ENCODE measurements at regions not wholly inside any gene's neighbourhood (a gene's known extent, or its start where the extent isn't known, plus 50 kb on each side); places are given as distances from the start of the nearest gene placed in this dataset.
"Not testable (repeated sequence)": the region's sequence is repeated elsewhere in the genome, so short reads cannot be mapped to it uniquely, and the experiment has no call there.

DNA sequence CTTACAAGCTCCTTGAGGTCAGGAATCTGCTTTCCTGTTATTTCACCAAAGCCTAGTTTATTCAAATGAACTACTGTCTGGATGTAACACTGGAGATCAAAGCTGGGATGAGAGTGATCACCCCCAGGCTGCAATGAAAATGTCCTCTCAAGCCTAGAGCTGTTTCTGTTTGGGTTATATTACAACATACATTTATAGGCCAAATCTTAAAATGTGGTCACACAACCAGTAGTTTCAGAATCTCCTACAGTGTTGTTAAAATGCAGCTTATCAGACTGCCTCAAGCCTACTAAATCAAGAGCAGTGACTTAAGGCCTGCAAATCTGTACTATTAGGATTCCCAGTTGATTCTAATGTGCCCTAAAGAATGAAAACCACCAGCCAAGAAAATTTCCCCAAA, 207.5 kb downstream of the PAPSS1 start:
- no peaks in the 10 kb centered on the region for H3K36me3 ChIP-seq
- no peaks in the 10 kb centered on the region for H3K9me3 ChIP-seq (ENCODE audit: low read depth)
- TF ChIP-seq, protein P1, sequence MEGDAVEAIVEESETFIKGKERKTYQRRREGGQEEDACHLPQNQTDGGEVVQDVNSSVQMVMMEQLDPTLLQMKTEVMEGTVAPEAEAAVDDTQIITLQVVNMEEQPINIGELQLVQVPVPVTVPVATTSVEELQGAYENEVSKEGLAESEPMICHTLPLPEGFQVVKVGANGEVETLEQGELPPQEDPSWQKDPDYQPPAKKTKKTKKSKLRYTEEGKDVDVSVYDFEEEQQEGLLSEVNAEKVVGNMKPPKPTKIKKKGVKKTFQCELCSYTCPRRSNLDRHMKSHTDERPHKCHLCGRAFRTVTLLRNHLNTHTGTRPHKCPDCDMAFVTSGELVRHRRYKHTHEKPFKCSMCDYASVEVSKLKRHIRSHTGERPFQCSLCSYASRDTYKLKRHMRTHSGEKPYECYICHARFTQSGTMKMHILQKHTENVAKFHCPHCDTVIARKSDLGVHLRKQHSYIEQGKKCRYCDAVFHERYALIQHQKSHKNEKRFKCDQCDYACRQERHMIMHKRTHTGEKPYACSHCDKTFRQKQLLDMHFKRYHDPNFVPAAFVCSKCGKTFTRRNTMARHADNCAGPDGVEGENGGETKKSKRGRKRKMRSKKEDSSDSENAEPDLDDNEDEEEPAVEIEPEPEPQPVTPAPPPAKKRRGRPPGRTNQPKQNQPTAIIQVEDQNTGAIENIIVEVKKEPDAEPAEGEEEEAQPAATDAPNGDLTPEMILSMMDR (IDR thresholded peaks at IDR 0.05; ENCODE audit: low read depth, low read length), result no peak
- DNase-seq (ENCODE audit: low read depth in 1 of 2, low spot score in 1 of 2), result no peak
- H3K4me3 ChIP-seq, result no peak overlapping the region
- no peaks in the 10 kb centered on the region for H3K4me1 ChIP-seq (ENCODE audit: low read depth)
- H3K27me3 ChIP-seq, result no peaks in the 10 kb centered on the region
- H3K27ac ChIP-seq, result no peak overlapping the region

DNA sequence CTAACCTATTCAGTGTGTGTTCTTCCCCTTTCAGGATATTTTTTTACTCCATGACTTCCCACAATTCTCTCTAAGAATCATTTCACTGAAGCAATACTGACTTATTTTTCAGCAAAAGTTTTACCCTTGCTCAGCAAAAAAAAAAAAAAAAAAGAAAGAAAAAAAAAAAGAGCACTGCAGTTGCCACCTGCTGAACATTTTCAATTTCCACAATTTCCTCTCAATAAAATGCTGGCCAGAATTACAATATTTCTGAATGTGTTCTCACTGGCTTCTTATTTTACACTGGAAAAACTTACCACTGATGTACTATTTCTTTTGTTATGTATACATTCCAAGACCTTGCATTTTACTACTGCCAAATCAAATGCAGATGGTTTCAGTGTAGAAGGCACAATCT, 210.4 kb downstream of the PAPSS1 start:
- no peak overlapping the region for H3K27ac ChIP-seq
- no peaks in the 10 kb centered on the region for H3K9me3 ChIP-seq (ENCODE audit: low read depth)
- H3K36me3 ChIP-seq, result no peaks in the 10 kb centered on the region
- TF ChIP-seq, protein P1 (IDR thresholded peaks at IDR 0.05; ENCODE audit: low read depth, low read length), result no peak
- H3K27me3 ChIP-seq, result no peaks in the 10 kb centered on the region
- no peak overlapping the region for H3K4me3 ChIP-seq
- DNase-seq (ENCODE audit: low read depth in 1 of 2, low spot score in 1 of 2), result no peak
- no peaks in the 10 kb centered on the region for H3K4me1 ChIP-seq (ENCODE audit: low read depth)

DNA sequence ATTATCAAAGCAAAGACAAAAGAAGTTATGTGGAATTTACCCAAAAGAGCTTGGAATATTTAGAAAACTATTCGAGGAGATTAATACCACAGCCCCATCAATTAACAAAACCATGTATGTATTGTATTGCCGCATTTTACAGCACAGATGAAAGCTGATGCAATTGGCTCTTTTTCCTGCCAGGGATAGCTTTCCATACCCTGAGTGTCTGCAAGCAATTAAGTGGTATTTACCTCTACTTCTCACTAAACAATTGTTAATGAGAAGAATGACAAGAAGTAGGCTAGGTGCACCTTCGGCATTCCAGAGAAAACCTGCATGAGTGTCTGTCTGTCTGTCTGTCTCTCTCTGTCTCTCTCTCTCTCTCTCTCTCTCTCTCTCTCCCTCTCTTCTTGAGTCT, 219.5 kb downstream of the PAPSS1 start:
- TF ChIP-seq, protein P1 (IDR thresholded peaks at IDR 0.05; ENCODE audit: low read depth, low read length), result no peak
- no peak overlapping the region for H3K4me3 ChIP-seq
- DNase-seq (ENCODE audit: low read depth in 1 of 2, low spot score in 1 of 2), result no peak

DNA sequence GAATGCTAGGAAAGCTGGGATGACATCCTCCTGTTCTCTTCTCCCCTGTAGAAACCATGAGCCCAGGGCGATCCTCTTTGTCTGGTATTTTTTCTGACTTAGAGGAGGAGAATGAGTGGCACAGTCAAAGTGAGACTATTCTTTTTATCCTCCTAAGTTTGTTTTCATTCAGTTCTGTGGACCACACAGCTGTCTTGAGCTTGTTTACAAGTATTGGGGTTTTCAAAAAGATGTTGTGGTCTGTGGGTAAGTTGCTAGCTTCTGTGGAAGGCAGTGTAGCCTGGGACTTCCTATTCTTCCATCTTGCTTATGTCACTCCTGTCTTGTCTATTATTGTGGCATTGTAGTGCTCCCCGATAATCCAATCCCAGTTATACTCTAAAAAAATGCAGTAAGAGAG, 223.0 kb downstream of the PAPSS1 start:
- no peaks in the 10 kb centered on the region for H3K36me3 ChIP-seq
- H3K4me1 ChIP-seq (ENCODE audit: low read depth), result no peaks in the 10 kb centered on the region
- TF ChIP-seq, protein P1 (IDR thresholded peaks at IDR 0.05; ENCODE audit: low read depth, low read length), result no peak
- H3K27me3 ChIP-seq, result no peaks in the 10 kb centered on the region
- H3K9me3 ChIP-seq (ENCODE audit: low read depth), result no peaks in the 10 kb centered on the region
- no peak overlapping the region for H3K27ac ChIP-seq
- no peak overlapping the region for H3K4me3 ChIP-seq
- DNase-seq (ENCODE audit: low read depth in 1 of 2, low spot score in 1 of 2), result no peak

More for the DNA sequence above, 219.5 kb downstream of the PAPSS1 start:
- no peaks in the 10 kb centered on the region for H3K4me1 ChIP-seq (ENCODE audit: low read depth)
- H3K36me3 ChIP-seq, result no peaks in the 10 kb centered on the region
- no peaks in the 10 kb centered on the region for H3K27me3 ChIP-seq
- no peaks in the 10 kb centered on the region for H3K9me3 ChIP-seq (ENCODE audit: low read depth)
- no peak overlapping the region for H3K27ac ChIP-seq

DNA sequence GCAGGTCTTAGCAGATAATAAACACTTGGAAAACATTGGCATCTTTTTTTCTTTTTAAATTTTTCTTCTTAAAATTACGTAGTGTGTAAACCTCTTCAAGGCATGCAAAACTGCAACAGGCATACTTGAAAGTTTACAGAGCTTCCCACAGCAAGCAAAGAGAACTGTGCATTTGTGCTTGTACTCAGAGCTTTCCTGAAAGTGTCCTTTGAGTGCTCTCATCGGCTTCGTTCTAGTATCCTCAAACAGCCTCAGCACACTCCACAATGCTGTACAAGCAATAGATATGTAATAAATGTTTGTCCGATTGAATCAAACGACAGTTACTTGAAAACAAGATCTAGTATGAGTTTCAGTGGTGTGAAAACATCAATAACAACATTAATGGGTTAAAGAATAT, 227.5 kb downstream of the PAPSS1 start:
- H3K27me3 ChIP-seq, result no peaks in the 10 kb centered on the region
- no peaks in the 10 kb centered on the region for H3K9me3 ChIP-seq (ENCODE audit: low read depth)
- no peaks in the 10 kb centered on the region for H3K36me3 ChIP-seq
- DNase-seq (ENCODE audit: low read depth in 1 of 2, low spot score in 1 of 2), result no peak
- no peak overlapping the region for H3K4me3 ChIP-seq
- H3K4me1 ChIP-seq (ENCODE audit: low read depth), result no peaks in the 10 kb centered on the region
- no peak overlapping the region for H3K27ac ChIP-seq
- TF ChIP-seq, protein P1 (IDR thresholded peaks at IDR 0.05; ENCODE audit: low read depth, low read length), result no peak

DNA sequence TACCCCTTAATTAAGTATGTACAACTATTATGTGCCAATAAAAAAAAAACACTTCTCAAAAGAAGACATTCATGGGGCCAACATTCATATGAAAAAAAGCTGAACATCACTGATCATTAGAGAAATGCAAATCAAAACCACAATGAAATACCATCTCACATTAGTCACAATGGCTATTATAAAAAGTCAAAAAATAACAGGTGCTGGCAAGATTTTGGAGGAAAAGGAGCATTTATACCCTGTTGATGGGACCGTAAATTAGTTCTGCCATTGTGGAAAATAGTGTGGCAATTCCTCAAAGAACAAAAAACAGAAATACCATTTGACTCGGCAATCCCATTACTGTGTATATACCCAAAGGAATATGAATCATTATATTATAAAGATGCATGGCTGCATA, 229.9 kb downstream of the PAPSS1 start:
- Histone ChIP-seq H3K27me3 (no peaks in the 10 kb centered on the region), H3K4me3 (no peak overlapping the region), H3K4me1 (ENCODE audit: low read depth) (no peaks in the 10 kb centered on the region), H3K27ac (no peak overlapping the region), H3K9me3 (ENCODE audit: low read depth) (no peaks in the 10 kb centered on the region), H3K36me3 (no peaks in the 10 kb centered on the region)
- no peak for DNase-seq (ENCODE audit: low read depth in 1 of 2, low spot score in 1 of 2)
- TF ChIP-seq, protein P1 (IDR thresholded peaks at IDR 0.05; ENCODE audit: low read depth, low read length), result no peak

DNA sequence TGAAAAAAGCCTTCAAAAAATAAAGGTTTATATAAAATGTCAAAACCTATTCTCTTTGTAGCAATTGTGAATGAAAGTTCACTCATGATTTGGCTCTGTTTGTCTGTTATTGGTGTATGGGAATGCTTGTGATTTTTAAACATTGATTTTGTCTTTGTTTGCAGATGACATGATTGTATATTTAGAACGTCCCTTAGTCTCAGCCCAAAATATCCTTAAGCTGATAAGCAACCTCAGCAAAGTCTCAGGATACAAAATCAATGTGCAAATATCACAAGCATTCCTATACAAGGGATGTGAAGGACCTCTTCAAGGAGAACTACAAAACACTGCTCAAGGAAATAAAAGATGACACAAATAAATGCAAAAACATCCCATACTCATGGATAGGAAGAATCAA, 236.4 kb downstream of the PAPSS1 start:
- not testable (repeated sequence) for H3K27ac ChIP-seq; H3K27me3 ChIP-seq; H3K9me3 ChIP-seq (ENCODE audit: low read depth); DNase-seq (ENCODE audit: low read depth in 1 of 2, low spot score in 1 of 2); H3K4me3 ChIP-seq; H3K36me3 ChIP-seq; H3K4me1 ChIP-seq (ENCODE audit: low read depth)
